ENCODE measurements at regions not wholly inside any gene's neighbourhood (a gene's known extent, or its start where the extent isn't known, plus 50 kb on each side); places are given as distances from the start of the nearest gene placed in this dataset.

DNA sequence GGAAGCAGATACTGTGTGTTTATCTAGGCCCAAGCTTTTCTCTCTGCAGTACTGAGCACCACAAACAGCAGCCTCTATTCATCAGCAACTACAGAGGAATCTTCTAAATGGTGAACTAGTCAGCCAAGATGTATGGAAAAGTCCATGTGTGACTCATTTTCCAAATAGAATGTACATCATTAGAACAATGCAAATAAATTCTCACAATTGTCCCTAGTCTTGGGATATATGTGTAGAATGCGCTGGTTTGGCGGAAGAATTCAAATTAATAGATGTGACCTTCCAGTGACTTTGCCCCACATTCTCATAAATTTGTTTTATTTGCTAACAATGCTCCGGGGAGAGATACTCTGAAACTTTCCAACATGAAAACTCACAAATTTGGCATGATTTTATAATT lies 436.2 kb downstream of the CBLN4 start:
- TF ChIP-seq, protein P1, sequence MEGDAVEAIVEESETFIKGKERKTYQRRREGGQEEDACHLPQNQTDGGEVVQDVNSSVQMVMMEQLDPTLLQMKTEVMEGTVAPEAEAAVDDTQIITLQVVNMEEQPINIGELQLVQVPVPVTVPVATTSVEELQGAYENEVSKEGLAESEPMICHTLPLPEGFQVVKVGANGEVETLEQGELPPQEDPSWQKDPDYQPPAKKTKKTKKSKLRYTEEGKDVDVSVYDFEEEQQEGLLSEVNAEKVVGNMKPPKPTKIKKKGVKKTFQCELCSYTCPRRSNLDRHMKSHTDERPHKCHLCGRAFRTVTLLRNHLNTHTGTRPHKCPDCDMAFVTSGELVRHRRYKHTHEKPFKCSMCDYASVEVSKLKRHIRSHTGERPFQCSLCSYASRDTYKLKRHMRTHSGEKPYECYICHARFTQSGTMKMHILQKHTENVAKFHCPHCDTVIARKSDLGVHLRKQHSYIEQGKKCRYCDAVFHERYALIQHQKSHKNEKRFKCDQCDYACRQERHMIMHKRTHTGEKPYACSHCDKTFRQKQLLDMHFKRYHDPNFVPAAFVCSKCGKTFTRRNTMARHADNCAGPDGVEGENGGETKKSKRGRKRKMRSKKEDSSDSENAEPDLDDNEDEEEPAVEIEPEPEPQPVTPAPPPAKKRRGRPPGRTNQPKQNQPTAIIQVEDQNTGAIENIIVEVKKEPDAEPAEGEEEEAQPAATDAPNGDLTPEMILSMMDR (IDR thresholded peaks at IDR 0.05; ENCODE audit: poor library complexity): no peak
- no peak for TF ChIP-seq EZH2phosphoT487 (IDR thresholded peaks at IDR 0.05; ENCODE audit: low read depth, severe bottlenecking, unreplicated experiment)
